Tibial nerve (tissue), 4 donors: ENCODE measurements at regions not wholly inside any gene's neighbourhood (a gene's known extent, or its start where the extent isn't known, plus 50 kb on each side); places are given as distances from the start of the nearest gene placed in this dataset.

Experiments used
- DNase-seq, 2 donors: peaks; one replicate each; pipeline ENCODE4 v3.0.0-alpha.2; 2019; ENCODE audit warnings: low spot score in 2 of 2
- H3K27ac ChIP-seq, 4 donors: fragments of 200-600 bp; sonication (generic) in 3 of 4; one replicate each; pipeline ENCODE4 v1.5.1; 2017 to 2019; ENCODE audit warnings: mild to moderate bottlenecking in 1 of 4
- H3K27me3 ChIP-seq, 2 donors: fragments of 200-600 bp; sonication (generic) in 1 of 2; one replicate each; pipeline versions ENCODE4 v1.5.1 to v1.6.0; 2017 to 2019
- H3K36me3 ChIP-seq, 3 donors: fragments of 200-600 bp; sonication (generic); one replicate each; pipeline ENCODE4 v1.5.1; 2018 to 2019
- H3K4me1 ChIP-seq, 4 donors: fragments of 200-600 bp; sonication (generic) in 3 of 4; one replicate each; pipeline ENCODE4 v1.5.1; 2017 to 2019
- H3K4me3 ChIP-seq, 4 donors: fragments of 200-600 bp; sonication (generic) in 3 of 4; one replicate each; pipeline ENCODE4 v1.5.1; 2017 to 2019; ENCODE audit warnings: mild to moderate bottlenecking in 1 of 4, moderate library complexity in 1 of 4
- H3K9me3 ChIP-seq, 4 donors: fragments of 200-600 bp; sonication (generic) in 3 of 4; one replicate each; pipeline ENCODE4 v1.5.1; 2017 to 2019
- EP300 ChIP-seq, 2 donors: sonication (generic); formaldehyde crosslinking; IDR thresholded peaks; one replicate each; pipeline ENCODE4 v1.6.1; 2017; ENCODE audit warnings: antibody characterized with exemption in 2 of 2, mild to moderate bottlenecking in 1 of 2
- POLR2A ChIP-seq, 2 donors: fragments of 450-650 bp; IDR thresholded peaks; one replicate each; pipeline ENCODE4 v1.6.1; 2017; ENCODE audit warnings: antibody characterized with exemption in 2 of 2, mild to moderate bottlenecking in 2 of 2, moderate library complexity in 2 of 2
- WGBS, 2 donors: methylation state at CpG; one replicate each; pipeline ENCODE4 v1.1.5; 2018; 5-methylcytosine and 5-hydroxymethylcytosine counted together
- TF ChIP-seq, protein P1 (sequence below), 5 experiments: fragments of 200-600 bp in 3 of 5; fragments of 450-650 bp in 2 of 5; sonication (generic) in 3 of 5; IDR thresholded peaks; one replicate each; pipeline ENCODE4 v1.5.1; 2016 to 2019; ENCODE audit warnings: antibody characterized with exemption in 5 of 5, mild to moderate bottlenecking in 3 of 5, moderate library complexity in 2 of 5

DNA sequence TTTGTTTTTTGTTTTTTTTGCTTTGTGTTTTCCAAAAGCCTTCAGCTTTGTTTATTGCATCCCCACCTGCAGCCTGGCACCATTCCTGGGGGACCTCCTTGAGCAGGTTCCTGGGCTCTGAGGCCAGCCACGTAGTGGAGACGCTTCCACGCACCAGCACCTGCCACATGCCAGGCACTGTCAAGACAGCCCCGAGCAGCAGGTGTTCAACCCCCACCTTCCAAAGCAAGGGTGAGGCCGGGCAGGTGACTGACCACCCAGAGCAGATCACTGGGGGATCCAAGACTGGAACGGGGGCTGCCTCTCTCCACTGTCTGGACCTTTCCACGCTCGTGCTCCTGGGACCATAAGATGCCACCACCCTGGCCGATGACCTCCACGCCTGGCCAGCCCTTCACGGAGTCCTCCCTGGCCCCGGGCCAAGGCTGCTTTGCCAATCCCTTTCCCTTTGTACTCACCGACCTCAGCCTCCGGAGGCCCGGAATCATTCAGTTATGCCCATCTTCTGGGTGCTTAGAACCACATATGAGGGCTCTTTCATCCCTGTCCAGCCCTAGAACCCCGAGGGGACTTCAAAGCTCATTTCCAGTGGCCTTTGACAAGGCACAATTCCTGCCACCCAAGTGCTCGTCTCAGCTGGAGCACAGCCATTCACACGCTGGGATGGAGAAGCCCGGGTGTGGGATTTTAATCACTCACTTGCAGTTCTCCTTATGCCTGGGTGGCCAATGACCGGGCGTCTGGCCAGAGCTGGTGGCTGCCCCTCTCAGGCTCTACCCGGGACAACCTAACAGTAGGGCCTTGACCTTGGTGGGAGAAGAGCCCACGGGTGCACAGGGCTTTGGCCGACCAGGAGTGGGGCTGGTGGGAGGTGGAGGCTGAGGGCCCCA, 330.8 kb downstream of the NPHP4 start:
- H3K27me3 ChIP-seq: no peaks in the 10 kb centered on the region
- H3K4me3 ChIP-seq: no peak overlapping the region
- H3K36me3 ChIP-seq: no peaks in the 10 kb centered on the region
- no peak for DNase-seq
- H3K27ac ChIP-seq: no peak overlapping the region
- H3K9me3 ChIP-seq: peaks cover 0 to 10% (median 0%) of the 10 kb centered on the region in 4 donors
- WGBS, 2 donors: 74 to 79% methylated on average over 24 of the region's 24 CpGs
- TF ChIP-seq EP300 (IDR thresholded peaks at IDR 0.05) (no peak), POLR2A (IDR thresholded peaks at IDR 0.05) (no peak)
- TF ChIP-seq, protein P1, sequence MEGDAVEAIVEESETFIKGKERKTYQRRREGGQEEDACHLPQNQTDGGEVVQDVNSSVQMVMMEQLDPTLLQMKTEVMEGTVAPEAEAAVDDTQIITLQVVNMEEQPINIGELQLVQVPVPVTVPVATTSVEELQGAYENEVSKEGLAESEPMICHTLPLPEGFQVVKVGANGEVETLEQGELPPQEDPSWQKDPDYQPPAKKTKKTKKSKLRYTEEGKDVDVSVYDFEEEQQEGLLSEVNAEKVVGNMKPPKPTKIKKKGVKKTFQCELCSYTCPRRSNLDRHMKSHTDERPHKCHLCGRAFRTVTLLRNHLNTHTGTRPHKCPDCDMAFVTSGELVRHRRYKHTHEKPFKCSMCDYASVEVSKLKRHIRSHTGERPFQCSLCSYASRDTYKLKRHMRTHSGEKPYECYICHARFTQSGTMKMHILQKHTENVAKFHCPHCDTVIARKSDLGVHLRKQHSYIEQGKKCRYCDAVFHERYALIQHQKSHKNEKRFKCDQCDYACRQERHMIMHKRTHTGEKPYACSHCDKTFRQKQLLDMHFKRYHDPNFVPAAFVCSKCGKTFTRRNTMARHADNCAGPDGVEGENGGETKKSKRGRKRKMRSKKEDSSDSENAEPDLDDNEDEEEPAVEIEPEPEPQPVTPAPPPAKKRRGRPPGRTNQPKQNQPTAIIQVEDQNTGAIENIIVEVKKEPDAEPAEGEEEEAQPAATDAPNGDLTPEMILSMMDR (IDR thresholded peaks at IDR 0.05): no peak
- H3K4me1 ChIP-seq: no peaks in the 10 kb centered on the region

DNA sequence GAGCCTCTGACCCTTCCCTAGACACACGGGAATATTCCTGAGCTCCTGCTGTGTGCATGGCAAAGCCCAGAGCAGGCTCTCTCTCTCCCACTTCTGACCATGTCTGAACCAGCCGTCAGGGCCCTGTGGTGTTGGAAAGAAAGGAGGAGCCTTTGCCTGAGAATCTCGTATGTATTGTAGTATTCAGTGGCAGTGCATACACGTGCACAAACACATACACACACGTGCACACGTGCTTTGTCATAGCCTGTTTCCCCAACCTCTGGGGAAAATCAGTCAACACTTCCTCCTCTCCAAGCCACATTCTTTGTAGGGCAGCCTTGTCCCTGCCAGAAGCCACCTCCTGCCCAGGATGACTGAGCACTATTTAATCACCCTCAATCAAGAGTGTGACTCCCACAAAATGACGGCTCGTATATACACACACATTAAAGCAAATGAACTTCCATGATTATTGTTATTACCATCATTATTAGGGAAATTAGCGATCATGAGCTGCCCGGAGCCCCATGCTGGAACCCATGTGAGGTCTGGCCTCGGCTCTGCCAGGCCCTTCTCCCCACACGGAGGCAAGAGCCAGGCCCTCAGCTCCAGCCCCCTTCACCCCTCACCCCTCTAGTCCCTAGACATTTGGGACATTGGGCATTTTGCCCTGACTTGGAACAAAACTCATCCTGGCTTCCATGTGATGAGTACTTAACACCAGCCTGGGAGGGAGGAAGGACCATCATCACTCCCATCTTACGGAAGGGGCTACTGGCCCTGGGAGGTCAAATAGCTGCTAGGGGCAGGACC, 331.9 kb downstream of the NPHP4 start:
- H3K36me3 ChIP-seq: no peaks in the 10 kb centered on the region
- no peaks in the 10 kb centered on the region for H3K27me3 ChIP-seq
- H3K27ac ChIP-seq: no peak overlapping the region
- no peak overlapping the region for H3K4me3 ChIP-seq
- WGBS, 2 donors: 32 to 37% methylated on average over 13 of the region's 13 CpGs
- DNase-seq: no peak
- H3K4me1 ChIP-seq: no peaks in the 10 kb centered on the region
- TF ChIP-seq EP300 (IDR thresholded peaks at IDR 0.05) (no peak), POLR2A (IDR thresholded peaks at IDR 0.05) (no peak)
- TF ChIP-seq, protein P1 (IDR thresholded peaks at IDR 0.05): no peak
- H3K9me3 ChIP-seq: peaks cover 0 to 9% (median 0%) of the 10 kb centered on the region in 4 donors

DNA sequence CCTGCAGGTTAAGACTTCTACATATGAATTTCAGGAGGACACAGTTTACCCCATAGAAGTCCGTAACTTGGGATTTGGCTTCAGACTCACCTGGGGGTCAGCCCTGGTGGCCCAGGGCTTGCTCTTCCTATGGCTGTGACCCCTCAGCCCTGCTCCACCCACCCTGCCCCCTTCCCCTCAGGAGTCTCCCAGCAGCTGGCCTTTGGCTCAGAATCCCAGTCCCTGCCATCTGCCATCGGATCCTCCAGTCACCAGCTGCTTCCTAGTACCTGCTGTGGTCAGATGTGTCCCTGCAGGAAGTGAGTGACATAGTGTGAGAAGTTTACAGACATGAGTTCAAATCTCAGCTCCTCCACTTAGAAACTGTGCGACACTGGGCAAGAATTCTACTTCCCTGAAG, 332.6 kb downstream of the NPHP4 start:
- Histone ChIP-seq H3K36me3 (no peaks in the 10 kb centered on the region), H3K9me3 (peaks cover 0 to 8% (median 0%) of the 10 kb centered on the region in 4 donors), H3K4me3 (no peak overlapping the region), H3K27me3 (no peaks in the 10 kb centered on the region), H3K27ac (no peak overlapping the region), H3K4me1 (no peaks in the 10 kb centered on the region)
- TF ChIP-seq POLR2A (IDR thresholded peaks at IDR 0.05): no peak
- TF ChIP-seq, protein P1 (IDR thresholded peaks at IDR 0.05): no peak
- TF ChIP-seq EP300 (IDR thresholded peaks at IDR 0.05): no peak
- WGBS, 2 donors: 72 to 76% methylated on average over 3 of the region's 3 CpGs
- no peak for DNase-seq

DNA sequence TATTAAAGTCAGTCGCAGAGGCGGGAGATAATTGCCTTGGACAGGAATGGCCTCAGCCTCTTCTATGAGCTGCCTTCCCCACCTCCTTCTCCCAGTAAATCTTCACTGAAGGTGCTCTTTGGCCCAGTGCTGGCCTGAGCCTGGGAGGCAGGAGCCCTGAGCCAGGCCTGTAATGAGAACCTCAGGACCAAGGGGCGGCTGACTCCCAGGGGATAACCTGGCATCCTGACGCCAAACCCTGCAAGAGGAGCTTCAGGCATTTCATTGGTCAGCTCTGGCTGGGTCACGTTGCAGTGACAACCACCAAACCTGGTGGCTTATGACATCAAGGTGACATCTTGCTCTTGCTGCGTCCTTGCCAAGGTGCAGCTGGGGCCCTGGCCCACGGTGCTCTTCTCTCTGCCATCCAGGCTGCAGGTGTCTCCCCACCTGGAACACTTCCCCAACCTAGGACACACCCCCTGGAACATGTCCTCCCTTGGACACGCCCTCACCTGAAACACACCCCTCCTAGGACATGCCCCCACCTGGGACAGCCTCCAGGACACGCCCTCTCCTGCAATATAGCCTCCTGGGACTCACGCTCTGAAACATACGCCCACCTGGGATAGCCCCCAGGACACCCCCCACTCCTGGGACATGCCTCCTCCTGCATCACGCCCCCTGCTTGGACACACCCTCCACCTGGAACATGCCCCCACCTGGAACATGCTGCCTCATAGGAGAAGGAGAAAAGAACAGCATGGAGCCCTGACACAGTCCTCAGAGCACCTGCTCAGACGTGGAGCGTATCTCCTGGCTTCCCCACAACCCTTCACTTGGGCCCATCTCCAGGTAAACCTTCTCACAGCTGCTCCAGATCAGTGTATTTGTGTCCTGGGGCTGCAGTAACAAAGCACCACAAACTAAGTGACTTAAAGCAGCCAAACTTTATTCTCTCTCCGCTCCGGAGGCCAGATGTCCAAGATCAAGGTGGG, 333.6 kb downstream of the NPHP4 start:
- H3K4me1 ChIP-seq: no peaks in the 10 kb centered on the region
- 73 to 86% methylated on average over 16 of the region's 16 CpGs for WGBS, 2 donors
- peaks cover 0 to 8% (median 0%) of the 10 kb centered on the region in 4 donors for H3K9me3 ChIP-seq
- TF ChIP-seq EP300 (IDR thresholded peaks at IDR 0.05): no peak
- no peak for TF ChIP-seq POLR2A (IDR thresholded peaks at IDR 0.05)
- H3K27ac ChIP-seq: no peak overlapping the region
- no peak overlapping the region for H3K4me3 ChIP-seq
- no peak for DNase-seq
- H3K36me3 ChIP-seq: no peaks in the 10 kb centered on the region
- H3K27me3 ChIP-seq: no peaks in the 10 kb centered on the region
